Mucosa of stomach (tissue), 1 donor: ENCODE measurements at regions not wholly inside any gene's neighbourhood (a gene's known extent, or its start where the extent isn't known, plus 50 kb on each side); places are given as distances from the start of the nearest gene placed in this dataset.
"Not testable (repeated sequence)": the region's sequence is repeated elsewhere in the genome, so short reads cannot be mapped to it uniquely, and the experiment has no call there.

Experiments used
- H3K27me3 ChIP-seq: one replicate; pipeline ENCODE4 v1.7.0; 2013; ENCODE audit warnings: mild to moderate bottlenecking, low read length; ENCODE audit not compliant: control insufficient read depth, insufficient read depth
- H3K36me3 ChIP-seq: one replicate; pipeline ENCODE4 v1.7.0; 2013; ENCODE audit warnings: low read length; ENCODE audit not compliant: control insufficient read depth, insufficient read depth
- H3K4me1 ChIP-seq: one replicate; pipeline ENCODE4 v1.7.0; 2013; ENCODE audit warnings: mild to moderate bottlenecking, low read length; ENCODE audit not compliant: control insufficient read depth, insufficient read depth
- H3K4me3 ChIP-seq: one replicate; pipeline ENCODE4 v1.7.0; 2013; ENCODE audit warnings: low read length
- H3K9ac ChIP-seq: one replicate; pipeline ENCODE4 v1.7.0; 2013; ENCODE audit warnings: mild to moderate bottlenecking, low read length, moderate library complexity
- H3K9me3 ChIP-seq: one replicate; pipeline ENCODE4 v1.7.0; 2013; ENCODE audit warnings: mild to moderate bottlenecking, low read length, moderate library complexity; ENCODE audit not compliant: control insufficient read depth
- donor health status: Pancreatic carcinoma.

DNA sequence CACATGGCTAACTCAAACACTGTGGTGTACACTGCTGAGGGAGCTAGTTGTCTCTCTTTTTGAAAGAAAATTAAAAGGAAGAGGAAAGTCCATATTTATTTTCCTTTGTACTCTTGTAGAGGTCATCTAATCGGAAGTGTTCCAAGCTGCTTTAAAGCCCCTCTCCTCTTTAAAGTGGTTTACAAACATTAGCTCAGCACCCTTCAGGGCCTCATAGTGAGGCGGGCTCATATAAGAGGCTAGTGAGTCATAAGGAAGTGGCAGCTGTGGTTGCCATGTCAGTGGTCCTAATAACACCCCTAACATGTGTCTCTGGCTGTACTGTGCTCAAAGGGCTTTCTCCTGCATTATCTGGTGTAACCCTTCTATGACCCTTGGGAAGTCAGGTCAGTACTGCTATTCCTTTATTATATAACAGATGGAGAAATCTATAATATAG lies 104.4 kb upstream of the SERBP1 start:
- no peaks in the 10 kb centered on the region for H3K9me3 ChIP-seq
- no peaks in the 10 kb centered on the region for H3K27me3 ChIP-seq
- no peaks in the 10 kb centered on the region for H3K36me3 ChIP-seq
- no peak overlapping the region for H3K9ac ChIP-seq
- H3K4me1 ChIP-seq: peaks cover 20% of the 10 kb centered on the region
- no peak overlapping the region for H3K4me3 ChIP-seq

DNA sequence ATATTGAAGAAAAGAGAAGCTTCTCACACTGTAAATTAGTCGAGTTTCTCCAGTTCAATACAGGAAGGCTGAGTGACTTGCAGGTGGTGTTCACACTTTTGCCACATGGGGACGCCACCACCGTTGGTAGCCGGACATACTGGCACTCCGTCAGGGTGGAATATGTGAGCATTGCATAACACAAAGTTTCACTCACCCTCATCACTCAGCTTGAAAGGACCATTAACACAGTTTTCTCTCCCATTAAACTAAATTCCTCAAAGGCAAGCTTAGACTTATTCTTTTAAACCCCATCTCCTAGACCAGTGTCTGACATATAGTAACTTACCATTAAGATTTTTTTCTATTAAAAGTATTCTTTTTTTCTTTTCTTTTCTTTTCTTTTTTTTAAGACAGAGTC lies 105.3 kb upstream of the SERBP1 start:
- no peak overlapping the region for H3K4me3 ChIP-seq
- H3K27me3 ChIP-seq: no peaks in the 10 kb centered on the region
- no peak overlapping the region for H3K9ac ChIP-seq
- peaks cover 28% of the 10 kb centered on the region for H3K4me1 ChIP-seq
- no peaks in the 10 kb centered on the region for H3K9me3 ChIP-seq
- no peaks in the 10 kb centered on the region for H3K36me3 ChIP-seq

DNA sequence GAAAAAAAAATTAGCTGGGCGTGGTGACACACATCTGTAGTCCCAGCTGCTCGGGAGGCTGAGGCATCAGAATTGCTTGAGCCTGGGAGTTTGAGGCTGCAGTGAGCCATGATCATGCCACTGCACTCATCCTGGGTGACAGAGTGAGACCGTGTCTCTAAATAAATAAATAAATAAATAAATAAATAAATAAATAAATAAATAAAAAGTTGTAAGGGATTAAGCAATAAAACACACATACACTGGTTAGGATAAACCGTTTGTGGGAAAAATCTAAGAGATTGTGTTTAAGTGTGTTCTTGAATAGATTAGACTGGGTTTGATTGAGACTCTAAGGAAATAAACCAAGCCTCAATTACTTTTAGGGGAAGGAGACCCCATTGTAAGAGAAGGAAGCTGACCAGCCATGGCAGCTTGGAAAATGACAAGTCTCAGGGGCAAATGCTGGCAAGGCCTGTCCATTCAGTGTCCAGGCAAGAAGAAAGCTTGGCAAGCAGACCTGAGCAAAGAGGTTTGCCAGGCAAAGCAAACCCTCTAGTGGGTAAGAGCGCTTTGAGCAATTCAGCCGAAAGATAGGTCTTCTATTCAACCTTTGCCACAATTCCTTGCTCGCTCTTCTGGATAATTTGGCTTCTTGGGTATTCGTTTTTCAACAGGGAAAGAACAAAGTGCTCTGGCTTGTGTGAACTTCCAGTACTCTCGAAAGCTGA lies 106.9 kb upstream of the SERBP1 start:
- Histone ChIP-seq H3K27me3 (no peaks in the 10 kb centered on the region), H3K4me3 (no peak overlapping the region), H3K4me1 (peaks cover 33% of the 10 kb centered on the region), H3K9me3 (no peaks in the 10 kb centered on the region), H3K36me3 (no peaks in the 10 kb centered on the region), H3K9ac (no peak overlapping the region)

DNA sequence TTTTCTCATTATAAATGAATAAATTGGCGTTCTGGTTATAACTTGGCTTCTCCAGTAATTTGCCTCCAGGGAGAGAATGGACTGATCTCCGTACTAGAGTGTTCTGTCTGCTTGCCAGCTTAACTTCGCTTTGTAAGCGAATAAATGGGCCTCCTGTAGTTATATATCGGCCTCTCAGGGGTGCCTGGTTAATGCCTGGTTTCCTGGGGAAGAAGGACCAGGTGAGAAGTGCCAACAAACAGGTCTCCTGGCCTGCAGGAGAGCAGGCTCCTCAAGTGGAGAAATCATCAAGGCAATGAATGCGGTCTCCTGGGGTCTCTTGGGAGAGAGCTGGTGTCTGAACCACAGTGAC lies 107.4 kb upstream of the SERBP1 start:
- H3K9ac ChIP-seq: no peak overlapping the region
- H3K4me3 ChIP-seq: no peak overlapping the region
- no peaks in the 10 kb centered on the region for H3K27me3 ChIP-seq

DNA sequence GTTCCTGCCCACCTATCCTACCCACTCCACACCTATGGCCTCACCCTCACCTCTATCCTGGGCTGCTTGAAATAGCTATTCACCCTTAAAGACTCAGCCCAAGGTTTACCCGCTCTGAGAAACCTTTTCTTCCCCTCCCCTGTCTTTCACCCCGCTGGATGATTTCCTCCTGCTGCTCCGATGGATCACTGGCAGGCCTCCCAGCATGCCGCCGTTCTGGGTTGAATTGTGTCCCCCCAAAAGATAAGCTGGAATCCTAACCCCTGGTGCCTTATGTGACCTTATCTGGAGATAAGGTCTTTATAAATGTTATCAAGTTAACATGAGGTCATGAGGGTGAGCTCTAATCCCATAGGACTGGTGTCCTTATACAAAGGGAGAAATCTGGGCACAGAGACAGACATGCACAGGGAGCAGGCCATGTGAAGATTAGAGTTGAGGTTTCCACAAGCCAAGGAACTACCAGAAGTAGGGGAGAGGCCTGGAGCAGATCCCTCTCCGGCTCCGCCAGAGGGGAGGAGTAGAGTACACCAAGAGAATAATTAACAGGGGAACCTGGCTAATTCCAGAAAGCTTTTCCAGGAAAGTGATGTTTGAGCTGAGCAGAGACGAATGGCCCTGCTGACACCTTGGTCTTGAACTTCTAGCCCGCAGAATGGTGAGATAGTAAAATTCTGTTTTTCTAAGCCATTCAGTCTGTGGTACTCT lies 110.0 kb upstream of the SERBP1 start:
- H3K4me3 ChIP-seq: no peak overlapping the region
- H3K9me3 ChIP-seq: no peaks in the 10 kb centered on the region
- no peak overlapping the region for H3K9ac ChIP-seq
- H3K4me1 ChIP-seq: peaks cover 18% of the 10 kb centered on the region
- no peaks in the 10 kb centered on the region for H3K36me3 ChIP-seq
- H3K27me3 ChIP-seq: no peaks in the 10 kb centered on the region

More for the DNA sequence above, 107.4 kb upstream of the SERBP1 start:
- H3K4me1 ChIP-seq: peaks cover 33% of the 10 kb centered on the region
- no peaks in the 10 kb centered on the region for H3K36me3 ChIP-seq
- no peaks in the 10 kb centered on the region for H3K9me3 ChIP-seq

DNA sequence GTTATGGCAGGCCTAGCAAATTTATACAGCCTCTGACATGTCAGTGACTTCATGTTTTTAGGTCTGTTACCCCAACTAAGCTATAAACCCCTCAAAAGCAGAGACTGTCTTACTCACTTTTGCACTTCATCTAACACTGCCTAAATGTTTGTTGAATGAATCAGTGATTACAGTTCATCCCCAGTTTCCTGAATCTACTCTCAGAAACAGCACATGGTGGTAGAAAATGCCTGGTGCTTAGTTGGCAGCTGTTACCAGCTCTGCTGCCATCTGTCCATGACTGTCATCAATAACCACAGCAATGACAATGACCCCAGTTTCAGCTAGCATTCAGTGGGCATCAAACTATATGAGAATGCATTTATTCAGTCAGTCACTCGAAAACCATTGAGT lies 110.5 kb upstream of the SERBP1 start:
- H3K9me3 ChIP-seq: no peaks in the 10 kb centered on the region
- H3K4me3 ChIP-seq: no peak overlapping the region
- no peaks in the 10 kb centered on the region for H3K27me3 ChIP-seq
- no peak overlapping the region for H3K9ac ChIP-seq
- H3K4me1 ChIP-seq: peaks cover 14% of the 10 kb centered on the region
- H3K36me3 ChIP-seq: no peaks in the 10 kb centered on the region

DNA sequence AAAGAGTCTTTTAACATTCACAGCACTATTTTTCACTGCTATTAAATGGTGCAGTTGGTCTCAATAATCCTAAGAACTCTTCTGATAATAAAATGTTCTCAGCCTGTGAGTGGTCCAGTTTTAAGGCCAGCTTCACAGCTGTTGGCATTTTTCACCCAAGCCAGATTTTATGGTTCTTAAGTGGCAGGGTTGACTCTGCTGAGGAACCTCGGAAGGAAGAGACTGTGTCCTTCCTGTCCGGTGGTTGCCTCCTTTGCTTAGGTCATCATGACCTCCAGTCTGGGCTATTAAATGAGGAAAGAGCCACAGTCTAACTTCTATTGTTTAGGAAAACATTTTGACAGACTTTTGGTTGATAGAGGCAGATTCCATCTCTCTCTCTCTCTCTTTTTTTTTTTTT lies 112.5 kb upstream of the SERBP1 start:
- H3K9me3 ChIP-seq: no peaks in the 10 kb centered on the region
- no peaks in the 10 kb centered on the region for H3K27me3 ChIP-seq
- H3K36me3 ChIP-seq: no peaks in the 10 kb centered on the region
- peaks cover 14% of the 10 kb centered on the region for H3K4me1 ChIP-seq
- no peak overlapping the region for H3K4me3 ChIP-seq
- H3K9ac ChIP-seq: no peak overlapping the region

DNA sequence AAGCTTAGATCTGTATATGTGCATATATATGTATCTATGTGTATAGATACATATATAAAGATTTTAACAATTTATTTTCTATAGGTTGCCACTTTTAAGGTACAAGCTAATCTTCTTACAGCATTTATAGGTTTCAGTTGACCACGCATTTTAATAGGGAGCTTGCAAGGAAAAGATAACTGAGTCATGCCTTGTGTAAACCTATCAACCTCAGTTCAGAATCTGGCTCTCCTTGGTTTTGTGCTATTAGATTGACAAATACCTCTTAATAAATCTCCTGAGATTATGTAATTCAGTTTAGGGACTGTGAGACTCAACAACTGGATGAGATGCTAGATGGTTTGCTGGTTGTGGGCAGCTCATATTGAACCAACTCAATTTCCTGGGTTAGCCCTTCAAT lies 114.7 kb upstream of the SERBP1 start:
- H3K4me1 ChIP-seq: peaks cover 10% of the 10 kb centered on the region
- H3K27me3 ChIP-seq: no peaks in the 10 kb centered on the region
- no peak overlapping the region for H3K4me3 ChIP-seq
- no peak overlapping the region for H3K9ac ChIP-seq
- H3K36me3 ChIP-seq: no peaks in the 10 kb centered on the region
- no peaks in the 10 kb centered on the region for H3K9me3 ChIP-seq

DNA sequence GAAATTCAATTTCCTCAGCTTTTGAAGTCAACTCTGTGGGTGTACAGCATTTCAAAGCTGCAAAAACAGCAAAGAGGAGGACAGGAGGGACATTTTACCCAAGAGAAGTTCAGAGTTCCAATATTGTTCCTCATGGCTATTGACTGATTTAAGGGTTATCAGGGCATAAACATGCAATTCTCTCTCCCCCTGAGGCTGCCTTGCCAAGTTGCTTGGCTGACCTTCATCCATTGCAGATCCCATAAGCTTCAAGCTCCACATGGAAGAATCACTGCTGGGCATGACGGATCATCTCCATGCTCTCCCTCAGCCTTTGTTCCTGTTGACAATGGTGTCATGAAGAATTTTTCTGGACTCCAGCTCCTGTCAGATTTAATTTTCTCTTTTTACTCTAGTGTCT lies 115.2 kb upstream of the SERBP1 start:
- Histone ChIP-seq H3K4me1 (peaks cover 6% of the 10 kb centered on the region), H3K27me3 (no peaks in the 10 kb centered on the region), H3K4me3 (no peak overlapping the region), H3K9me3 (no peaks in the 10 kb centered on the region), H3K9ac (no peak overlapping the region), H3K36me3 (no peaks in the 10 kb centered on the region)

DNA sequence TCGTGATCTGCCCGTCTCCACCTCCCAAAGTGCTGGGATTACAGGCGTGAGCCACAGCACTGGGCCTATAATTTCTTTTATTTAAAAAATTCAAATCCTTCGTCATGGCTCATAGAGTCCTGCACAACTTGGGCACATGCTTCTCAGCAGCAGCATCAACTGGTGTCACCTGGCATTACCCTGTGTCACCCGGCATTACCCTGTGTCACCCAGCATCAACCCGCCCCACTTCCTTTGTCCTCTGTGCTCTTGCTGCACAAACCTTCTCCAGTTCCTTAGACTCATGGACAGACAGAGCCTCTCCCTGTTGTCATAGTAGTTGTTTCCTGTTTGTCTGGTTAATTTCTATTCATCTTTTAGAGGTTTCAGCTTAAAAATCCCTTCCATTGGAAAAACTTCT lies 121.2 kb upstream of the SERBP1 start:
- H3K9me3 ChIP-seq: no peaks in the 10 kb centered on the region
- H3K27me3 ChIP-seq: no peaks in the 10 kb centered on the region
- no peak overlapping the region for H3K9ac ChIP-seq
- peaks cover 21% of the 10 kb centered on the region for H3K4me1 ChIP-seq
- no peak overlapping the region for H3K4me3 ChIP-seq
- no peaks in the 10 kb centered on the region for H3K36me3 ChIP-seq

DNA sequence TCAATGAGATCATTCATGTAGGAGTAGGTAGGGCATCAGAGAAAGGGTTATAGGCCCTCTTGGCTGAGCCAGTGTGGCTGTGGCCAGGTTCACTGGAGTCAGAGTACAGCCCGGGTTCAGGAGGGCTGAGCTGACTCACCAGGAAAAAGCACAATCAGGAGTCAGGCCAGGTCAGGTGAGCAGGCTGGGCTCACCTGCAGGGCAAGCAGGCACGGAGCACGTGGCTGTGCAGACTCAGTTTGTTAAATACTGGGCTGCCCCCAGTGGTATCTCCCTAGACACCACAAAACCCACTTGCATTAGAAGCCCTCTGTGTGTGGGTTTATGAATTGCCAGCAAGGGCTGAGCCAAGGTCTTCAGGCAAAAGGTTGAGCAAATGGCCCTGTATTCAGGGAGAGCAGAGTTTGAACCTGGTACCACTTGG lies 122.1 kb upstream of the SERBP1 start:
- Histone ChIP-seq H3K27me3 (no peaks in the 10 kb centered on the region), H3K9ac (no peak overlapping the region), H3K9me3 (no peaks in the 10 kb centered on the region), H3K4me1 (peaks cover 21% of the 10 kb centered on the region), H3K4me3 (no peak overlapping the region), H3K36me3 (no peaks in the 10 kb centered on the region)

DNA sequence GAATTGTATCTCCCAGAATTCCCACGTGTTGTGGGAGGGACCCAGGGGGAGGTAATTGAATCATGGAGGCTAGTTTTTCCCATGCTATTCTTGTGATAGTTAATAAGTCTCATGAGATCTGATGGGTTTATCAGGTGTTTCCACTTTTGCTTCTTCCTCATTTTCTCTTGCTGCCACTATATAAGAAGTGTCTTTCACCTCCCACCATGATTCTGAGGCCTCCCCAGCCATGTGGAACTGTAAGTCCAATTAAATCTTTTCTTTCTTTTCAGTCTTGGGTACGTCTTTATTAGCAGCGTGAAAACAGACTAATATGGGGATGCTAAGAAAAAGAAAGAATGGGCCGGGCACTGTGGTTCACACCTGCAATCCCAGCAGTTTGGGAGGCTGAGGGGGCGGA lies 124.0 kb upstream of the SERBP1 start:
- peaks cover 21% of the 10 kb centered on the region for H3K4me1 ChIP-seq
- not testable (repeated sequence) for H3K9me3 ChIP-seq, H3K36me3 ChIP-seq, H3K9ac ChIP-seq, H3K27me3 ChIP-seq, H3K4me3 ChIP-seq
